Upper lobe of right lung (tissue), 1 donor: ENCODE measurements at regions not wholly inside any gene's neighbourhood (a gene's known extent, or its start where the extent isn't known, plus 50 kb on each side); places are given as distances from the start of the nearest gene placed in this dataset.

Experiments used
- ATAC-seq: fragments of 200-7000 bp; cut with Tn5 transposase; one replicate; pipeline ENCODE4 v1.9.1; 2020; ENCODE audit warnings: mild to moderate bottlenecking, moderate library complexity
- DNase-seq: peaks from one replicate; pipeline ENCODE4 v3.0.0-alpha.2; 2020
- H3K27ac ChIP-seq: fragments of 200-600 bp; one replicate; pipeline ENCODE4 v1.8.0; 2022
- H3K27me3 ChIP-seq: fragments of 200-600 bp; one replicate; pipeline ENCODE4 v1.8.0; 2022; ENCODE audit warnings: mild to moderate bottlenecking
- H3K36me3 ChIP-seq: fragments of 200-600 bp; one replicate; pipeline ENCODE4 v1.8.0; 2022
- H3K4me1 ChIP-seq: fragments of 200-600 bp; one replicate; pipeline ENCODE4 v1.8.0; 2022
- H3K4me3 ChIP-seq: fragments of 200-600 bp; one replicate; pipeline ENCODE4 v1.8.0; 2022; ENCODE audit warnings: mild to moderate bottlenecking
- H3K9me3 ChIP-seq: fragments of 200-600 bp; one replicate; pipeline ENCODE4 v1.8.0; 2022
- CTCF ChIP-seq: fragments of 200-600 bp; IDR thresholded peaks from one replicate; pipeline ENCODE4 v1.8.0; 2022; ENCODE audit warnings: antibody characterized with exemption
- intact Hi-C: fragments of 100-400 bp; cut with DNase I; formaldehyde crosslinking; loops from one replicate; pipeline ENCODE4 v1.11.0; 2022
- donor health status: DM: no; HTN: yes; CAD: no; lungs with severe emphysema.

GRCh38 chr5:1673042-1673677 lies 126.5 kb downstream of the MRPL36 start:
- no peak overlapping the region for H3K4me3 ChIP-seq
- DNase-seq (no peak), ATAC-seq (no peak)
- intact Hi-C loops: no loop called here
- H3K27me3 ChIP-seq: peaks cover 32% of the 10 kb centered on the region
- no peaks in the 10 kb centered on the region for H3K4me1 ChIP-seq
- no peaks in the 10 kb centered on the region for H3K36me3 ChIP-seq
- H3K9me3 ChIP-seq: no peaks in the 10 kb centered on the region
- no peak for TF ChIP-seq CTCF
- H3K27ac ChIP-seq: no peak overlapping the region

DNA sequence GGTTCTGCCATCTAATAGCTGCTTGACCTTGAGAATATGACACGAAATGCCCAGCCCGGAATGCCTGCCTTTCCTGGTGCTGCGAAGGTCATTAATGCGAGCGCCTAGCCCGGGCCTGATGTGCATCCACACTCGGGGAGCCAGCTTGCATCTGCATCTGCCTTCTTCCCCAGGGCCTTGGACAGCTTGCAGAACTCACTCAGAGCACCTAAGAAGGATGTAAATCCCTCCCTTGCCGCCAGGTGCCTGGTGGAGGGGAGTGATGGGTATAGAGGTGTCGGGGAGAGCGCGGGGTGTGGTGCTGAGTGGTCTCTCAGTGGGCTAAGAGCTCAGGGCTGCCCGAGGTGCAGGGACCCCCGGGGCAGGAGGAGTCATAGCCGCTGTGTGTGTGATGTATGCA lies 127.2 kb downstream of the MRPL36 start:
- no peak overlapping the region for H3K4me3 ChIP-seq
- intact Hi-C loops: no loop called here
- no peak for DNase-seq
- peaks cover 40% of the 10 kb centered on the region for H3K27me3 ChIP-seq
- no peak for TF ChIP-seq CTCF
- H3K4me1 ChIP-seq: no peaks in the 10 kb centered on the region
- ATAC-seq: peak; percentile 42
- no peaks in the 10 kb centered on the region for H3K9me3 ChIP-seq
- no peak overlapping the region for H3K27ac ChIP-seq
- no peaks in the 10 kb centered on the region for H3K36me3 ChIP-seq

GRCh38 chr5:1671351-1671750 lies 128.3 kb downstream of the MRPL36 start:
- H3K27ac ChIP-seq: no peak overlapping the region
- no peak for TF ChIP-seq CTCF
- H3K4me1 ChIP-seq: peaks cover 4% of the 10 kb centered on the region
- no peak overlapping the region for H3K4me3 ChIP-seq
- ATAC-seq: no peak
- intact Hi-C loops: no loop called here
- no peaks in the 10 kb centered on the region for H3K36me3 ChIP-seq
- H3K27me3 ChIP-seq: peaks cover 48% of the 10 kb centered on the region
- no peak for DNase-seq
- no peaks in the 10 kb centered on the region for H3K9me3 ChIP-seq

DNA sequence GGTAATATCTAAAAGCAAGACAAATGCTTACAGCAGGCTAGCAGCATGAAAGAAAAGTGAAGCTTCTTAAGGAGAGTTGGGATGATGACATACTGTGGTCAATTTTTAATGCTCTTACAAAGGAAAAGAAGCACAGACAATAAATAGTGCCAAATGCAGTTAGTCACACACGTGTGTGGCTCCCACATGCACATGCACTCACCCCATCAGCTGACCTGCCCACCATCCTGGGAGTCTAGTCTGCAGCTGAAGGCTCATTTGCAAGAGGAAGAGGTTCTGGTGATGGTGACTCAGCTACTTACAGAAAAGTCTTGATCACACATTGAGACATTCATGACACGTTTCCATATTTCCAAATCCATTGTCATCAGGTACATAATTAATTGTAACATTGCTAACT lies 129.3 kb downstream of the MRPL36 start:
- no peak for ATAC-seq
- TF ChIP-seq CTCF: no peak
- DNase-seq: no peak
- intact Hi-C loops: no loop called here
- Histone ChIP-seq H3K4me1 (peaks cover 4% of the 10 kb centered on the region), H3K27ac (no peak overlapping the region), H3K36me3 (no peaks in the 10 kb centered on the region), H3K9me3 (no peaks in the 10 kb centered on the region), H3K27me3 (peaks cover 58% of the 10 kb centered on the region), H3K4me3 (no peak overlapping the region)

GRCh38 chr5:1669276-1670155 lies 130.1 kb downstream of the MRPL36 start:
- Histone ChIP-seq H3K9me3 (no peaks in the 10 kb centered on the region), H3K27me3 (peaks cover 66% of the 10 kb centered on the region), H3K4me1 (peaks cover 4% of the 10 kb centered on the region), H3K27ac (no peak overlapping the region), H3K4me3 (no peak overlapping the region), H3K36me3 (no peaks in the 10 kb centered on the region)
- TF ChIP-seq CTCF: no peak
- DNase-seq: no peak
- ATAC-seq: no peak
- intact Hi-C loops: no loop called here
